GM15510 (cell line): ENCODE measurements at regions not wholly inside any gene's neighbourhood (a gene's known extent, or its start where the extent isn't known, plus 50 kb on each side); places are given as distances from the start of the nearest gene placed in this dataset.

Experiments used
- POLR2A ChIP-seq: IDR thresholded peaks from 3 replicates; pipeline ENCODE4 v1.6.1; 2011; ENCODE audit warnings: borderline replicate concordance; ENCODE audit not compliant: insufficient read length; ENCODE audit errors: extremely low read depth

GRCh38 chr21:29242201-29242600 is 56.5 kb upstream of the BACH1 start:
- TF ChIP-seq POLR2A, result no peak

GRCh38 chr21:29243188-29243587 is 55.5 kb upstream of the BACH1 start:
- no peak for TF ChIP-seq POLR2A

GRCh38 chr21:29245104-29245643 is 53.5 kb upstream of the BACH1 start:
- TF ChIP-seq POLR2A, result no peak

- TF ChIP-seq POLR2A, result no peak
Measured at GRCh38 chr21:29245863-29246262, 52.9 kb upstream of the BACH1 start.

- no peak for TF ChIP-seq POLR2A
Measured at GRCh38 chr21:29246614-29247013, 52.1 kb upstream of the BACH1 start.

- TF ChIP-seq POLR2A, result no peak
Measured at GRCh38 chr21:29248124-29248523, 50.6 kb upstream of the BACH1 start.
